Endodermal cell (in vitro differentiated cells): ENCODE measurements at regions not wholly inside any gene's neighbourhood (a gene's known extent, or its start where the extent isn't known, plus 50 kb on each side); places are given as distances from the start of the nearest gene placed in this dataset.

Source experiments
- DNase-seq: peaks from one replicate; pipeline ENCODE4 v3.0.0-alpha.2; 2017
- H3K27ac ChIP-seq: 2 replicates; pipeline ENCODE4 v1.5.1; 2013; ENCODE audit warnings: mild to moderate bottlenecking, low read depth, low read length, moderate library complexity
- H3K27me3 ChIP-seq: 2 replicates; pipeline ENCODE4 v1.6.1; 2013; ENCODE audit warnings: mild to moderate bottlenecking, low read length, moderate library complexity; ENCODE audit not compliant: insufficient read depth, control insufficient read depth, poor library complexity, severe bottlenecking
- H3K36me3 ChIP-seq: 2 replicates; pipeline ENCODE4 v1.7.0; 2013; ENCODE audit warnings: mild to moderate bottlenecking, low read length, moderate library complexity; ENCODE audit not compliant: control insufficient read depth, insufficient read depth
- H3K4me1 ChIP-seq: one replicate; pipeline ENCODE4 v1.7.0; 2013; ENCODE audit warnings: low read length; ENCODE audit not compliant: control insufficient read depth, insufficient read depth
- H3K4me3 ChIP-seq: 2 replicates; pipeline ENCODE4 v1.5.1; 2013; ENCODE audit warnings: mild to moderate bottlenecking, low read length, moderate library complexity
- H3K9ac ChIP-seq: 2 replicates; pipeline ENCODE4 v1.6.1; 2013; ENCODE audit warnings: mild to moderate bottlenecking, low read length, moderate library complexity; ENCODE audit not compliant: poor library complexity, severe bottlenecking; ENCODE audit errors: extremely low read depth
- H3K9me3 ChIP-seq: 2 replicates; pipeline ENCODE4 v1.6.1; 2013; ENCODE audit warnings: mild to moderate bottlenecking, low read length, moderate library complexity; ENCODE audit not compliant: control insufficient read depth
- H3K27ac Mint-ChIP-seq: 2 replicates; pipeline ENCODE4 v1.8.0; 2020; ENCODE audit warnings: mixed read lengths
- H3K27me3 Mint-ChIP-seq: 2 replicates; pipeline ENCODE4 v1.8.0; 2021; ENCODE audit warnings: mild to moderate bottlenecking, mixed read lengths; ENCODE audit not compliant: insufficient read depth
- H3K36me3 Mint-ChIP-seq: 2 replicates; pipeline ENCODE4 v1.8.0; 2020; ENCODE audit warnings: low read depth, mixed read lengths
- H3K4me1 Mint-ChIP-seq: 2 replicates; pipeline ENCODE4 v1.8.0; 2020; ENCODE audit warnings: mixed read lengths
- H3K4me3 Mint-ChIP-seq: 2 replicates; pipeline ENCODE4 v1.8.0; 2020; ENCODE audit warnings: mild to moderate bottlenecking, moderate library complexity, mixed read lengths
- H3K9me3 Mint-ChIP-seq: 2 replicates; pipeline ENCODE4 v1.8.0; 2020; ENCODE audit warnings: mild to moderate bottlenecking, mixed read lengths
- WGBS, 2 experiments: methylation state at CpG; one replicate each; pipeline versions ENCODE4 v1.1.5 to v1.1.7; 2013; ENCODE audit warnings: missing lambda C conversion rate in 2 of 2, mixed read lengths in 1 of 2; ENCODE audit not compliant: insufficient coverage in 1 of 2, insufficient read length in 1 of 2; 5-methylcytosine and 5-hydroxymethylcytosine counted together
- TF ChIP-seq, protein P1 (sequence below): fragments of 200-600 bp; sonication (generic); conservative IDR thresholded peaks from 2 replicates; pipeline ENCODE4 v1.5.0; 2021; ENCODE audit warnings: antibody characterized with exemption, mild to moderate bottlenecking

DNA sequence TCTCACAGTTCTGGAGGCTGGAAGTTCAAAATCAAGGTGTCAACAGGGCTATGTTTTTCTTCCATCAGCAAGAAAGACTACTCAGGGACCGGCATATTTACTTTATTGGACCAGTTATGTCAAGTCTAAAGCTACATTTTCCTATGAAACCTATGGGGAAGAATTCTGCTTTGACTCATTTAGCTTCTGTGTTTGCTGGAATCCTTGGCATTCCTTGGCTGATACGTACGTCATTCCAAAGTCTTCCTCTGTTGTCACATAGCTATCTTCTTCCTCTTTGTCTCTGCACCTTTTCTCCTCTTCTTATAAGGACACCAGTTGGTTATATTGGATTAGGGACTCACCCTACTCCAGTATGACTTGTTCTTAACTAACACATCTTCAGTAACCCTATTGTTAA lies 137.4 kb upstream of the FBXO11 start:
- Histone ChIP-seq H3K27ac (no peak overlapping the region), H3K9ac (no peak overlapping the region), H3K4me3 (no peak overlapping the region), H3K4me1 (no peaks in the 10 kb centered on the region), H3K9me3 (no peaks in the 10 kb centered on the region), H3K36me3 (no peaks in the 10 kb centered on the region), H3K27me3 (no peaks in the 10 kb centered on the region)
- Mint-ChIP-seq H3K4me1 (no peaks in the 10 kb centered on the region), H3K4me3 (no peak overlapping the region), H3K9me3 (no peaks in the 10 kb centered on the region), H3K36me3 (no peaks in the 10 kb centered on the region), H3K27me3 (no peaks in the 10 kb centered on the region), H3K27ac (no peak overlapping the region)
- no peak for DNase-seq
- 89% methylated on average over 3 of the region's 3 CpGs for WGBS, 2 experiments
- TF ChIP-seq, protein P1, sequence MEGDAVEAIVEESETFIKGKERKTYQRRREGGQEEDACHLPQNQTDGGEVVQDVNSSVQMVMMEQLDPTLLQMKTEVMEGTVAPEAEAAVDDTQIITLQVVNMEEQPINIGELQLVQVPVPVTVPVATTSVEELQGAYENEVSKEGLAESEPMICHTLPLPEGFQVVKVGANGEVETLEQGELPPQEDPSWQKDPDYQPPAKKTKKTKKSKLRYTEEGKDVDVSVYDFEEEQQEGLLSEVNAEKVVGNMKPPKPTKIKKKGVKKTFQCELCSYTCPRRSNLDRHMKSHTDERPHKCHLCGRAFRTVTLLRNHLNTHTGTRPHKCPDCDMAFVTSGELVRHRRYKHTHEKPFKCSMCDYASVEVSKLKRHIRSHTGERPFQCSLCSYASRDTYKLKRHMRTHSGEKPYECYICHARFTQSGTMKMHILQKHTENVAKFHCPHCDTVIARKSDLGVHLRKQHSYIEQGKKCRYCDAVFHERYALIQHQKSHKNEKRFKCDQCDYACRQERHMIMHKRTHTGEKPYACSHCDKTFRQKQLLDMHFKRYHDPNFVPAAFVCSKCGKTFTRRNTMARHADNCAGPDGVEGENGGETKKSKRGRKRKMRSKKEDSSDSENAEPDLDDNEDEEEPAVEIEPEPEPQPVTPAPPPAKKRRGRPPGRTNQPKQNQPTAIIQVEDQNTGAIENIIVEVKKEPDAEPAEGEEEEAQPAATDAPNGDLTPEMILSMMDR: no peak

DNA sequence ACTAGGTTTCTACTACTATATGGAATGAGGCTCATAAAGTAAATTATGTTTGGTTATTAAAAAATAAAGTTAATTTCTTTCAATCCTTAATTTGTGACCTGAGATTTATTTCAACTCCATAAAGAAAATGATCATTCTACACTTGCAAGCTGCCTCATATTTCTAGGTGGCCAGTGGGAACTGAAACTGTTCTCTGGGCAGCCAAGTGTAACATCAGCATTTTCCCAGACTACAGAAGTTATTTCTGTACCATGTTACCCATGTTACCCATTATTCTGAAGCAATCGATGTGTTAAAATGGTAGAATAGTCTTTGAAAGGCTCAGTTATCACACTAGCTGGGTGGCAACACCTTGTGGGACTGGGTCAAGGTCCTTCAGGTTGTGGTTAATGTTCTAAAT lies 139.3 kb upstream of the FBXO11 start:
- DNase-seq: no peak
- no peaks in the 10 kb centered on the region for H3K27me3 Mint-ChIP-seq
- peaks cover 6% of the 10 kb centered on the region for H3K4me1 Mint-ChIP-seq
- no peak overlapping the region for H3K27ac Mint-ChIP-seq
- WGBS, 2 experiments: 89% methylated on average over 1 of the region's 1 CpG; no CpG with 5 or more reads in 1 of the 2 experiments
- H3K36me3 ChIP-seq: no peaks in the 10 kb centered on the region
- H3K4me3 Mint-ChIP-seq: no peak overlapping the region
- no peaks in the 10 kb centered on the region for H3K9me3 ChIP-seq
- TF ChIP-seq, protein P1: no peak
- H3K36me3 Mint-ChIP-seq: no peaks in the 10 kb centered on the region
- no peaks in the 10 kb centered on the region for H3K27me3 ChIP-seq
- H3K27ac ChIP-seq: no peak overlapping the region
- H3K4me1 ChIP-seq: no peaks in the 10 kb centered on the region
- H3K4me3 ChIP-seq: no peak overlapping the region
- no peak overlapping the region for H3K9ac ChIP-seq
- no peaks in the 10 kb centered on the region for H3K9me3 Mint-ChIP-seq

DNA sequence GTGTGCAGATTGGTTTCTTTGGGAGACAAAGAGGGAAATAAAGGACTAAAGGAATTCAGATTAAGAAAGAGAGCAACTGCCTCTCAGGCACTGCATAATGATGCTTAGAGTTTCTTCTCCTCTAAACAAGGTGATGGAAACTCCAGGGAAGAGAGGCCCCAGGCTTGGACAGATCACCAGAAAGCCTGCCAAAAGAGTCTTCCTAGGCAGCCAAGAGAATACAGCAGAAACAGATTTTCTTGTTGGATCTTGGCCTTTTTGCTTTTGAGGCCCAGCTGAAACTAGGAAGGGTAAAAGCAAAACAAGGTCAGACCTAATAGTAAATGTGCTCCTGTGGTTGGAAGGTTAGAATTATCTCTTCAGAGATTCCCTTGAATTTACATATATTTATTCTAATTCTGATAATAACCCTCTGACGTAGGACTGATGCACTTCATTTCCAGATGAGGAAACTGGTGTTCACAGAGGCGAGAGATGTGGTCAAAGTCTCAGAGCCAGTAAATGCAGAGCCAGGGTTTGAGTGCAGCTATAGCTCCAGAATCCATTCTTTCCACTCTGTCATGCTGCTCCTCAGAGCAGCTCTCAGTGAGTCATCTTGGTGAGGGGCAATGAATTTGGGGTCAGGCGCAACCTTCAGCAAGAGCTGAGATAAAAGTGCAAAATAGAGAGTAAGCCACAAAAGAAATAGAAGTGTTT lies 142.3 kb upstream of the FBXO11 start:
- no peak overlapping the region for H3K4me3 ChIP-seq
- H3K36me3 ChIP-seq: no peaks in the 10 kb centered on the region
- no peaks in the 10 kb centered on the region for H3K27me3 Mint-ChIP-seq
- peak overlapping the region; percentile 10 for H3K27ac Mint-ChIP-seq
- no peak overlapping the region for H3K4me3 Mint-ChIP-seq
- no peak overlapping the region for H3K27ac ChIP-seq
- TF ChIP-seq, protein P1: no peak
- peaks cover 9% of the 10 kb centered on the region for H3K9me3 Mint-ChIP-seq
- no peaks in the 10 kb centered on the region for H3K27me3 ChIP-seq
- H3K36me3 Mint-ChIP-seq: no peaks in the 10 kb centered on the region
- no peak overlapping the region for H3K9ac ChIP-seq
- no peaks in the 10 kb centered on the region for H3K4me1 ChIP-seq
- DNase-seq: no peak
- 87 to 100% methylated on average over 2 to 3 of the region's 3 CpGs for WGBS, 2 experiments
- peaks cover 6% of the 10 kb centered on the region for H3K4me1 Mint-ChIP-seq
- H3K9me3 ChIP-seq: no peaks in the 10 kb centered on the region
